BJ (cell line): ENCODE measurements at regions not wholly inside any gene's neighbourhood (a gene's known extent, or its start where the extent isn't known, plus 50 kb on each side); places are given as distances from the start of the nearest gene placed in this dataset.

Source experiments
- CTCF ChIA-PET: fragments of 350-600 bp; formaldehyde crosslinking; extraction: SDS; loops from one replicate; lab custom pipeline; 2021; ENCODE audit warnings: antibody characterized with exemption, inconsistent platforms; lab: Yijun Ruan, JAX
- POLR2A ChIA-PET: fragments of 300-600 bp; sonication (Branson Sonifier 250); formaldehyde crosslinking; extraction: SDS; loops from one replicate; lab custom pipeline; 2021; ENCODE audit warnings: antibody characterized with exemption; lab: Charles Lee
- DNase-seq: peaks from one replicate; pipeline ENCODE4 v3.0.0-alpha.2; 2011; ENCODE audit warnings: low read depth
- H3K27me3 ChIP-seq: 2 replicates; pipeline ENCODE4 v1.6.0; 2011; ENCODE audit warnings: low read length; ENCODE audit not compliant: control insufficient read depth, insufficient read depth
- H3K36me3 ChIP-seq: 2 replicates; pipeline ENCODE4 v1.5.1; 2011; ENCODE audit warnings: low read length; ENCODE audit not compliant: control insufficient read depth, insufficient read depth
- H3K4me3 ChIP-seq: 2 replicates; pipeline ENCODE4 v1.5.1; 2011; ENCODE audit warnings: low read depth, mild to moderate bottlenecking, control low read depth, low read length
- TF ChIP-seq, protein P1 (sequence below): IDR thresholded peaks from 2 replicates; pipeline ENCODE4 v1.5.1; 2011; ENCODE audit warnings: low read depth, mild to moderate bottlenecking, control low read depth, inconsistent platforms, low read length, moderate library complexity; ENCODE audit not compliant: insufficient read depth

- TF ChIP-seq, protein P1, sequence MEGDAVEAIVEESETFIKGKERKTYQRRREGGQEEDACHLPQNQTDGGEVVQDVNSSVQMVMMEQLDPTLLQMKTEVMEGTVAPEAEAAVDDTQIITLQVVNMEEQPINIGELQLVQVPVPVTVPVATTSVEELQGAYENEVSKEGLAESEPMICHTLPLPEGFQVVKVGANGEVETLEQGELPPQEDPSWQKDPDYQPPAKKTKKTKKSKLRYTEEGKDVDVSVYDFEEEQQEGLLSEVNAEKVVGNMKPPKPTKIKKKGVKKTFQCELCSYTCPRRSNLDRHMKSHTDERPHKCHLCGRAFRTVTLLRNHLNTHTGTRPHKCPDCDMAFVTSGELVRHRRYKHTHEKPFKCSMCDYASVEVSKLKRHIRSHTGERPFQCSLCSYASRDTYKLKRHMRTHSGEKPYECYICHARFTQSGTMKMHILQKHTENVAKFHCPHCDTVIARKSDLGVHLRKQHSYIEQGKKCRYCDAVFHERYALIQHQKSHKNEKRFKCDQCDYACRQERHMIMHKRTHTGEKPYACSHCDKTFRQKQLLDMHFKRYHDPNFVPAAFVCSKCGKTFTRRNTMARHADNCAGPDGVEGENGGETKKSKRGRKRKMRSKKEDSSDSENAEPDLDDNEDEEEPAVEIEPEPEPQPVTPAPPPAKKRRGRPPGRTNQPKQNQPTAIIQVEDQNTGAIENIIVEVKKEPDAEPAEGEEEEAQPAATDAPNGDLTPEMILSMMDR: no peak
- POLR2A ChIA-PET: no interaction called here
- no peaks in the 10 kb centered on the region for H3K27me3 ChIP-seq
- no peak overlapping the region for H3K4me3 ChIP-seq
- CTCF ChIA-PET: interaction anchor here (1.1 kb wide), 1 partner anchor 27 kb away, joined by 3 read pairs; no protein-coding TSS in a partner anchor
- no peaks in the 10 kb centered on the region for H3K36me3 ChIP-seq
- DNase-seq: no peak
Measured at GRCh38 chr1:91137173-91137852, 115.5 kb upstream of the ZNF644 start.

- TF ChIP-seq, protein P1: no peak
- ChIA-PET CTCF (no interaction called here), POLR2A (no interaction called here)
- no peak for DNase-seq
- no peak overlapping the region for H3K4me3 ChIP-seq
- H3K36me3 ChIP-seq: no peaks in the 10 kb centered on the region
- no peaks in the 10 kb centered on the region for H3K27me3 ChIP-seq
Measured at GRCh38 chr1:91135799-91136198, 114.0 kb upstream of the ZNF644 start.

DNA sequence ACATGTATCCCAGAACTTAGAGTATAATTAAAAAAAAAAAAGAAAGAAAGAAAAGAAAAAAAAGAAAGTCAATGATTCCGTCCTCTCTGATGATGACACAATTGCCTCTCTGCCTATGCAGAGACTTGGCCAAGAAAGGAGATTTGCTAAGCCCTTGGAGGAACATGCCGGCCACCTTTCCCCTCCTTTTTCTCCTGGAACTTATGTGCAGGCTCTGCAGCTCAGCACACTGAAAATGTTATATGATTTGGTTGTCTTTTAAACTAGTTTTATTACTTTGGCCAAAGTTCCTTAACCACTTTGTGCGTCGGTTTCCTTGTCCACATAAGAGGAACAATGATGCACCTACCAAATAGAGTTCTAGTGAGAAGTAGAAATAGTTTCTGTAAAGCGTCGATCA lies 111.4 kb upstream of the ZNF644 start:
- TF ChIP-seq, protein P1: no peak
- H3K36me3 ChIP-seq: no peaks in the 10 kb centered on the region
- DNase-seq: no peak
- ChIA-PET CTCF (no interaction called here), POLR2A (no interaction called here)
- H3K4me3 ChIP-seq: no peak overlapping the region
- no peaks in the 10 kb centered on the region for H3K27me3 ChIP-seq

DNA sequence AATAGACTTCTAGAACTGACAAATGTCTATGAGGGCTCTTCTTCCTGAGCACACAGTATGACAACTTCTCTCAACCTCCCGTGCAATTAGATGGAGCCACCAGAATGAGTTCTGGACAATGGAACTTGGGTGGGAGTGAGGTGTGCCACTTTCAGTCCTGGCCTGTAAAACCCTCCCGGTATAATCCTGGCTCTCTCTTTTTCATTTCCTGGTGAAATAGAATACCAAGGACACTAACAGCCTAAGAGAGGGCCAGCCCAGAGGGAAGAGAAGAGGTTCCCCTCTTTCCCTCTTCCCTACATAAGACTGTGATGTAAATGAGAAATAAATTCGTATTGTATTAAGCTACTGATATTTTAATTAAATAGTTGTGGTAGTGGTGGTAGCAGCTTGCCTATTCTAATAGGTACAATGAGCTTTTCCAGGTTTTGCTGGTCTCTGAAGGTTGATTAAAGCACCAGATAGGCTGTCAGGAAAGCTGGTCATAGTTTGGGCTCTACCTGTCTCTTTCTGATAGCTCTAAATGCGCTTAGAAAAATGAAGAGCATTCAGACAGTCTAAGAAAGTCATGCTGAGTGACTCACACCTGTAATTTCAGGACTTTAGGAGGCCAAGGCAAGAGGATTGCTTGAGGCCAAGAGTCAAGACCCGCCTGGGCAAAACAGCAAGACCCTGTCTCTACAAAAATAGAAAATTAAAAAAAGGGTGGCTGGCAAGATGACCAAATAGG lies 108.6 kb upstream of the ZNF644 start:
- H3K27me3 ChIP-seq: no peaks in the 10 kb centered on the region
- POLR2A ChIA-PET: no interaction called here
- no peak overlapping the region for H3K4me3 ChIP-seq
- H3K36me3 ChIP-seq: no peaks in the 10 kb centered on the region
- TF ChIP-seq, protein P1: no peak
- DNase-seq: no peak
- CTCF ChIA-PET: interaction anchor here (1.0 kb wide), 1 partner anchor 36 kb away, joined by 4 read pairs; no protein-coding TSS in a partner anchor

DNA sequence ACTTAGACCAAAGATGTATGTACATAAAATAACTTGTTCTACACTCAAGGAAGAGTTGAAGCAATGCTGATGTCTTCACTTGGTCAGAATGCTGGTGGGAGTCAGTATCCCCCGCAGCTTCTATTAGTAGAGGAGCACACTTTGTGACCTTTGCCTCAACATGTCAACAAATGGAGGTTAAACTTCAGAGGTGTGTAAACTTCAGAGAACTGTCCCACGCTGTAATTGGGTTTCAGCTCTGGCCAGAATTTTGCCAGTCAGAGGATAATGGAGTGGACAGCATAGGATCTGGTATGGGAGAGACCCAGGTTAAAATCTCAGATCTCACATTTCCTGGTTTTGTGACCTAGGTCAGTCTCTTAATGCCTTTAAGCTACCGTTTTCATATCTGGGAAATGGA lies 107.6 kb upstream of the ZNF644 start:
- H3K36me3 ChIP-seq: no peaks in the 10 kb centered on the region
- POLR2A ChIA-PET: no interaction called here
- no peak overlapping the region for H3K4me3 ChIP-seq
- no peaks in the 10 kb centered on the region for H3K27me3 ChIP-seq
- TF ChIP-seq, protein P1: no peak
- CTCF ChIA-PET: no interaction called here
- DNase-seq: no peak
